ENCODE measurements at regions not wholly inside any gene's neighbourhood (a gene's known extent, or its start where the extent isn't known, plus 50 kb on each side); places are given as distances from the start of the nearest gene placed in this dataset.

DNA sequence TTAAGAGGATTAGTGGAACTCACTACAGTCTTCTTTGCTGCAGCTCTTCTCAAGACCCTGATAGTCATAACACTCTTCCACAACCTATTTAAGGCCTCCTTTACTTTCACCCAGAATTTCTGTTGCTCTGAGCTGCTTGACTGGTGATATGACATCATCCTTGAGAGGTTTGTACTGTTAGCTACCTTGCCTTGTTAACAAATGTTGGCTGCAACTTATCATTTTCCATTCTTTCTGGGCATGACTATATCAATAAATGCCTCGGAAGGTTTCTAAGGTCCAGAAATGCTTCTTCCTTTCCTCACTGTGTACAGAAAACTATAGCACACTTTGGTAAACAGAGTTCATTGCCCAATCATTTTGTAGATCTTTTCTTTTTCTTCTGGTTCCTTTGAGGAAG lies 1292.2 kb upstream of the TMPRSS15 start:
- DNase-seq (ENCODE audit: extremely low read depth, insufficient read length), result no peak
- Histone ChIP-seq H3K4me3 (replicated peaks; ENCODE audit: low read depth, low read length) (no peak overlapping the region), H3K27me3 (replicated peaks; ENCODE audit: control insufficient read depth, insufficient read depth, low read length) (no peaks in the 10 kb centered on the region), H3K36me3 (ENCODE audit: control insufficient read depth, insufficient read depth, low read length) (no peaks in the 10 kb centered on the region)
- TF ChIP-seq, protein P1, sequence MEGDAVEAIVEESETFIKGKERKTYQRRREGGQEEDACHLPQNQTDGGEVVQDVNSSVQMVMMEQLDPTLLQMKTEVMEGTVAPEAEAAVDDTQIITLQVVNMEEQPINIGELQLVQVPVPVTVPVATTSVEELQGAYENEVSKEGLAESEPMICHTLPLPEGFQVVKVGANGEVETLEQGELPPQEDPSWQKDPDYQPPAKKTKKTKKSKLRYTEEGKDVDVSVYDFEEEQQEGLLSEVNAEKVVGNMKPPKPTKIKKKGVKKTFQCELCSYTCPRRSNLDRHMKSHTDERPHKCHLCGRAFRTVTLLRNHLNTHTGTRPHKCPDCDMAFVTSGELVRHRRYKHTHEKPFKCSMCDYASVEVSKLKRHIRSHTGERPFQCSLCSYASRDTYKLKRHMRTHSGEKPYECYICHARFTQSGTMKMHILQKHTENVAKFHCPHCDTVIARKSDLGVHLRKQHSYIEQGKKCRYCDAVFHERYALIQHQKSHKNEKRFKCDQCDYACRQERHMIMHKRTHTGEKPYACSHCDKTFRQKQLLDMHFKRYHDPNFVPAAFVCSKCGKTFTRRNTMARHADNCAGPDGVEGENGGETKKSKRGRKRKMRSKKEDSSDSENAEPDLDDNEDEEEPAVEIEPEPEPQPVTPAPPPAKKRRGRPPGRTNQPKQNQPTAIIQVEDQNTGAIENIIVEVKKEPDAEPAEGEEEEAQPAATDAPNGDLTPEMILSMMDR (IDR thresholded peaks at IDR 0.05; ENCODE audit: insufficient read depth, low read length, poor library complexity, severe bottlenecking), result no peak

GRCh38 chr21:19700476-19700875 lies 1296.9 kb upstream of the TMPRSS15 start:
- no peak overlapping the region for H3K4me3 ChIP-seq (replicated peaks; ENCODE audit: low read depth, low read length)
- TF ChIP-seq, protein P1 (IDR thresholded peaks at IDR 0.05; ENCODE audit: insufficient read depth, low read length, poor library complexity, severe bottlenecking), result no peak
- H3K36me3 ChIP-seq (ENCODE audit: control insufficient read depth, insufficient read depth, low read length), result no peaks in the 10 kb centered on the region
- H3K27me3 ChIP-seq (replicated peaks; ENCODE audit: control insufficient read depth, insufficient read depth, low read length), result no peaks in the 10 kb centered on the region
- no peak for DNase-seq (ENCODE audit: extremely low read depth, insufficient read length)

- Histone ChIP-seq H3K4me3 (replicated peaks; ENCODE audit: low read depth, low read length) (no peak overlapping the region), H3K27me3 (replicated peaks; ENCODE audit: control insufficient read depth, insufficient read depth, low read length) (no peaks in the 10 kb centered on the region), H3K36me3 (ENCODE audit: control insufficient read depth, insufficient read depth, low read length) (no peaks in the 10 kb centered on the region)
- TF ChIP-seq, protein P1 (IDR thresholded peaks at IDR 0.05; ENCODE audit: insufficient read depth, low read length, poor library complexity, severe bottlenecking), result no peak
- DNase-seq (ENCODE audit: extremely low read depth, insufficient read length), result no peak
Measured at GRCh38 chr21:19702726-19703125, 1295.5 kb upstream of the NCAM2 start.

- no peak overlapping the region for H3K4me3 ChIP-seq (replicated peaks; ENCODE audit: low read depth, low read length)
- DNase-seq (ENCODE audit: extremely low read depth, insufficient read length), result no peak
- TF ChIP-seq, protein P1 (IDR thresholded peaks at IDR 0.05; ENCODE audit: insufficient read depth, low read length, poor library complexity, severe bottlenecking), result no peak
- H3K27me3 ChIP-seq (replicated peaks; ENCODE audit: control insufficient read depth, insufficient read depth, low read length), result no peaks in the 10 kb centered on the region
- H3K36me3 ChIP-seq (ENCODE audit: control insufficient read depth, insufficient read depth, low read length), result no peaks in the 10 kb centered on the region
Measured at GRCh38 chr21:19704832-19705231, 1293.4 kb upstream of the NCAM2 start.

GRCh38 chr21:19712441-19712840 lies 1285.8 kb upstream of the NCAM2 start:
- no peaks in the 10 kb centered on the region for H3K36me3 ChIP-seq (ENCODE audit: control insufficient read depth, insufficient read depth, low read length)
- TF ChIP-seq, protein P1 (IDR thresholded peaks at IDR 0.05; ENCODE audit: insufficient read depth, low read length, poor library complexity, severe bottlenecking), result no peak
- no peaks in the 10 kb centered on the region for H3K27me3 ChIP-seq (replicated peaks; ENCODE audit: control insufficient read depth, insufficient read depth, low read length)
- DNase-seq (ENCODE audit: extremely low read depth, insufficient read length), result no peak
- no peak overlapping the region for H3K4me3 ChIP-seq (replicated peaks; ENCODE audit: low read depth, low read length)

- DNase-seq (ENCODE audit: extremely low read depth, insufficient read length), result no peak
- TF ChIP-seq, protein P1 (IDR thresholded peaks at IDR 0.05; ENCODE audit: insufficient read depth, low read length, poor library complexity, severe bottlenecking), result no peak
- no peaks in the 10 kb centered on the region for H3K27me3 ChIP-seq (replicated peaks; ENCODE audit: control insufficient read depth, insufficient read depth, low read length)
- no peaks in the 10 kb centered on the region for H3K36me3 ChIP-seq (ENCODE audit: control insufficient read depth, insufficient read depth, low read length)
- no peak overlapping the region for H3K4me3 ChIP-seq (replicated peaks; ENCODE audit: low read depth, low read length)
Measured at GRCh38 chr21:19713313-19713712, 1284.9 kb upstream of the NCAM2 start.

Data from GM06990 (cell line).